T-helper 1 cell treated with Interleukin-12 subunit alpha and Interleukin-12 subunit beta and Interleukin-4 antibody, amounts not matched to agents 30 μg/mL and 1 μg/mL, for 36 hours (primary cell): ENCODE measurements at regions not wholly inside any gene's neighbourhood (a gene's known extent, or its start where the extent isn't known, plus 50 kb on each side); places are given as distances from the start of the nearest gene placed in this dataset.

ENCODE experiments used
- H3K27ac Mint-ChIP-seq: one replicate; pipeline ENCODE4 v1.8.0; 2021; ENCODE audit warnings: mild to moderate bottlenecking, mixed read lengths
- H3K27me3 Mint-ChIP-seq: one replicate; pipeline ENCODE4 v1.8.0; 2021; ENCODE audit warnings: low read depth, mixed read lengths
- H3K36me3 Mint-ChIP-seq: one replicate; pipeline ENCODE4 v1.8.0; 2021; ENCODE audit warnings: low read depth, mixed read lengths
- H3K4me1 Mint-ChIP-seq: one replicate; pipeline ENCODE4 v1.8.0; 2021; ENCODE audit warnings: low read depth, mixed read lengths
- H3K4me3 Mint-ChIP-seq: one replicate; pipeline ENCODE4 v1.8.0; 2021; ENCODE audit warnings: mild to moderate bottlenecking, moderate library complexity, mixed read lengths
- H3K9me3 Mint-ChIP-seq: one replicate; pipeline ENCODE4 v1.8.0; 2021; ENCODE audit warnings: mixed read lengths

DNA sequence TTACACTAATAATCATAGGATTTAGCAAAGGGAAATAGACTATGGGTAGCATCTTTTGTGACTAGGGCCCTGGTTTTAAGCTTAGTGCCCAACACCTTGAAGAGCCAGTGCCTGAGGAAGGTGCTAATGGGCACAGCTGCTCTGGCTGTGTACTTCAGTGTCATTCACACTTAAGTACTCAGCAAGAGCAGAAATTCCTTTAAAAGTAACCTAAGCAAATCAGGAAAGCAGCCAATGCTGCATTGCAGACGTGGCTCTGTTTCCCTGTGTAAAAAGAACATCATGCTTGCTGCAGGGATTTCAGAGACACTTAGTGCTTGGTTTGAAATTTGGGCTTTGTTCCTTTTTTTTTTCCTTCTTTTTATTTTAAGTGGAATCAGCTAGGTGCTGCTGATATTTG, 505.4 kb downstream of the SUCLG1 start:
- H3K4me1 Mint-ChIP-seq: no peaks in the 10 kb centered on the region
- no peaks in the 10 kb centered on the region for H3K27me3 Mint-ChIP-seq
- H3K36me3 Mint-ChIP-seq: no peaks in the 10 kb centered on the region
- H3K27ac Mint-ChIP-seq: no peak overlapping the region
- H3K9me3 Mint-ChIP-seq: no peaks in the 10 kb centered on the region
- H3K4me3 Mint-ChIP-seq: no peak overlapping the region

DNA sequence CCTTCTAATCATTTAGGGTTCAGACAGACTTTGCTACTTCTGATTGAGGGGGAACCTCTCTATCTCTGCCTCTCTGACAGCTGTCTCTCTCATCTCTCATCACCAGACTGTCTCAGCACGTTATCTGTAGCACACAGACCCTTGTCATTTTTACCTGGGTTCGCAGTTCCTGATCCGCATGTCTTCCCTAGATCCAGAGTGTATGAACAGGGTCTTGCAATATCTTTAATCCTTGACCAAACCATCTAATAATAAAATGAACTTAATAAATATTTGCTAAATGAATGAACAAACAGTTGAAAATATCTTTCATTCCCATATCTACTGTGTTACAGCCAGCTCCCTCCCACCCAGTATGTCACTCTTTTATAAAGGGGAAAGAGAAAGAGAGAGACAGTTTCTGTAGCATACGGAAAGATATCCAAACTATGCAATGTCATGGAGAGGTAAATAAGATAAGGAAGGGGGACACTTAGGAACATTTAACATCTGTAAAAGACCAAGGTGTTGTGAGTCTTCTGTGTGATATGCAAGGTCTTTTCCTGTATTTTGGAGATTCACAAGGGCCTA, 507.6 kb downstream of the SUCLG1 start:
- Mint-ChIP-seq H3K4me3 (no peak overlapping the region), H3K9me3 (no peaks in the 10 kb centered on the region), H3K27ac (no peak overlapping the region), H3K27me3 (no peaks in the 10 kb centered on the region), H3K4me1 (no peaks in the 10 kb centered on the region), H3K36me3 (no peaks in the 10 kb centered on the region)

DNA sequence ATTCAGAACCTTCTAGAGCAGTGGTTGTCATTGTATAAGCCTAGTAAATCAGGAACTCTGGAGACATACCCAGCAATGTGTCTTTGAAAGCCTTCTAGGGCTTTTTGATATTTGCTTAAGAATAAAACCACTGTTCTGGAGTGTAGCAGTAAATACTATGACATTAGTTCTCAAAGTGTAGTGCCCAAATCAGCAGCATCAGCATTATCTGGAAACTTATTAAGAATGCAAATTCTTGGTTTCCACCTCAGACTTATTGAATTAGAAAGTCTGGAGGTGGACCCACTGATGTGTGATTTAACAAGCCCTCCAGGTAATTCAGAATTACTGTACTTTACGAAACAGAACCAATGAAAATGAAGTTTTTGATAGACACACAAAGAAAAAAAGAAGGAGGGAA, 509.7 kb downstream of the SUCLG1 start:
- H3K4me3 Mint-ChIP-seq: no peak overlapping the region
- no peaks in the 10 kb centered on the region for H3K36me3 Mint-ChIP-seq
- no peaks in the 10 kb centered on the region for H3K9me3 Mint-ChIP-seq
- no peaks in the 10 kb centered on the region for H3K27me3 Mint-ChIP-seq
- no peaks in the 10 kb centered on the region for H3K4me1 Mint-ChIP-seq
- H3K27ac Mint-ChIP-seq: no peak overlapping the region

DNA sequence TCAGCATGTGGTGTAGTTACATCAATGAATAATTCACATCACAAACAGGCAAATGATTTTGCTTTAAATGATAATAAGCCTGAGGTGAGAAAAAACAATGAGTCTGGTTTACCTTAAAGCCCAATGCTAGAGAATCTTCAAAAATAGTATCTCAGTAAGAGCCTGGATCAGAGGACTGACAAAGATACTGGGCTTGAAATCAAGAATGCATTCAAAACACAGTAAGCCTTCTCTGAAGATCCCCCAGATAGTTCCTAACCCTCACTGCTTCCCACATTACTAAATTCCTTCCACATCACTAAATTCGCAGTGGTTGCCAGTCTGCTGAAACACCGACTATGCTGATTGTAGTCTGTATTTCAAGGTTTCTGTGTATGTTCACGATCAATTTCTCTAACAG, 514.9 kb downstream of the SUCLG1 start:
- Mint-ChIP-seq H3K27ac (no peak overlapping the region), H3K36me3 (no peaks in the 10 kb centered on the region), H3K9me3 (no peaks in the 10 kb centered on the region), H3K4me3 (no peak overlapping the region), H3K4me1 (no peaks in the 10 kb centered on the region), H3K27me3 (no peaks in the 10 kb centered on the region)

DNA sequence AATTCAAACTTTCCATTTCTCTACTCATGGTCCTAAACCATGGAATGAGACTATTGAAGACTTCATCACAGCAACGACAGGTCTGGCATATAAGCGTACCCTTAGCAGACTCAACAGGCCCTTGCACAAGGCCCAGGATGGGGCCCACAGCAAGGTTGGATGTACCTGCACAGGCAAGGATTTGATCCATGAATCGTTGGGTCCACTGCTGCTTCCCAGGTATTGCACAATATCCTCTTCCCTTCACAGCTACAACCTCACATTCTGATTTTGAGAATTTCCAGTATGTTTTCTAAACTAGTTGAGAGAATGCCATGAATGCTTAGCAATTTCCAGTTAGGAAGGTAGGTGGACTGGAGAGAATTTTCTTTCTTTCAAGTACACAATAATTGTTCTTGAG, 515.8 kb downstream of the SUCLG1 start:
- H3K27ac Mint-ChIP-seq: no peak overlapping the region
- no peak overlapping the region for H3K4me3 Mint-ChIP-seq
- H3K36me3 Mint-ChIP-seq: no peaks in the 10 kb centered on the region
- no peaks in the 10 kb centered on the region for H3K4me1 Mint-ChIP-seq
- no peaks in the 10 kb centered on the region for H3K9me3 Mint-ChIP-seq
- no peaks in the 10 kb centered on the region for H3K27me3 Mint-ChIP-seq

DNA sequence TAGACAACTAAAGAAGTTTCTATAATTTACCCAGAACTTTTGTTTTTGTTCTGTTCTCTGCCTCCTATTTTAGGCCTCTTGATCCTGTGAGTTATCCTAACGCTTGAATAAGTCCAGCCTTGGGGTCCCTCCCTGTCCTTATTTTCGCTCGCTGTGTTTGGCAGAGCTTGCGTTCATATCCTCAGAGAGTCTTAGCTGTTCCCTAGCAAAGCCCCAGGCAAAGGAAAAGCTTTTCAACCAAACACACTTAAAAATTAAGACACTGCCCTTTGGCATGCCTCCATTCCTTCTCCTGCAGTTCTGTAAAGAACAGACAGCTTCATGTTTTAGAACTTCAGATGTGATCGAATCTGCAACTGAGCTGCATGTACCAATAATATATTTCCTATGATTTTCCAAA, 517.2 kb downstream of the SUCLG1 start:
- H3K4me1 Mint-ChIP-seq: no peaks in the 10 kb centered on the region
- no peak overlapping the region for H3K4me3 Mint-ChIP-seq
- no peaks in the 10 kb centered on the region for H3K9me3 Mint-ChIP-seq
- H3K27ac Mint-ChIP-seq: no peak overlapping the region
- H3K36me3 Mint-ChIP-seq: no peaks in the 10 kb centered on the region
- no peaks in the 10 kb centered on the region for H3K27me3 Mint-ChIP-seq

DNA sequence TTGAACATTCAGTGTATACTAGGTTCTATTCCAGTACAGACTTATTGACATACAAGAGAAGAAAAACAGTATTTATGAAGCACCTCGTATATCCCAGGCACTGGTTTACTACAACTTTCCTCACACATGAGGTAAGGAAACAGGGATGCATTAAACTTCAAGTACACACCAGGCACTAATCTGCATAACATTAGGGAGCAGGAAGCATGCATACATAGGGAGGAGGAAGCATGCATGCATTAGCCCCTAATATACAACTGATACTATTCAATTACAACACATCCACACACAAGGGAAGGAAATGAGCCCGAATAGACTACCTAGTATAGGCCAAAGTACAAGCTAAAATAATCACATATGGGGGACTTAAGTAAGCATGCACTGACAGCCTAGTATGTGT, 525.3 kb downstream of the SUCLG1 start:
- Mint-ChIP-seq H3K4me1 (no peaks in the 10 kb centered on the region), H3K36me3 (no peaks in the 10 kb centered on the region), H3K27me3 (no peaks in the 10 kb centered on the region), H3K4me3 (no peak overlapping the region), H3K27ac (no peak overlapping the region), H3K9me3 (no peaks in the 10 kb centered on the region)

- Mint-ChIP-seq H3K27ac (no peak overlapping the region), H3K4me1 (no peaks in the 10 kb centered on the region), H3K27me3 (no peaks in the 10 kb centered on the region), H3K36me3 (no peaks in the 10 kb centered on the region), H3K9me3 (no peaks in the 10 kb centered on the region), H3K4me3 (no peak overlapping the region)
Observed at GRCh38 chr2:83923531-83923930, 535.5 kb downstream of the SUCLG1 start.

- Mint-ChIP-seq H3K4me3 (no peak overlapping the region), H3K27ac (no peak overlapping the region), H3K36me3 (no peaks in the 10 kb centered on the region), H3K27me3 (no peaks in the 10 kb centered on the region), H3K9me3 (no peaks in the 10 kb centered on the region), H3K4me1 (no peaks in the 10 kb centered on the region)
Observed at GRCh38 chr2:83916559-83916958, 542.5 kb downstream of the SUCLG1 start.

DNA sequence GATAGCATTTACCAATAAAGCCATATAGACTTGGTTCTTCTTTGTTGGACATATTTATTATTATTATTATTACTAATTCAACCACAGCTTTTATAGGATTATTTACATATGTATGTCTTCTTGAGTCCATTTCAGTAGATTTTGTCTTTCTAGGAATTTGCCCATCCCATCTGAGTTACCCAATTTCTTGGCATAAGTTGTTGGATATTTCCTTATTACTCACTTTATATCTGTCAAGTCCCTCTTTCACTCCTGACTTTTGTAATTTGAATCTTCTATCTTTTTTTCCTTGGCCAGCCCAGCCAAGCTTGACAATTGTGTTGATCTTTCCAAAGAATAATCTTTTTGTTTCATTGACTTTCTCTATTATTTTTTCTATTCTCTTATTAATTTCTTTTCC, 543.7 kb downstream of the SUCLG1 start:
- Mint-ChIP-seq H3K27me3 (no peaks in the 10 kb centered on the region), H3K4me1 (no peaks in the 10 kb centered on the region), H3K36me3 (no peaks in the 10 kb centered on the region), H3K27ac (no peak overlapping the region), H3K9me3 (no peaks in the 10 kb centered on the region), H3K4me3 (no peak overlapping the region)

- Mint-ChIP-seq H3K9me3 (no peaks in the 10 kb centered on the region), H3K27me3 (no peaks in the 10 kb centered on the region), H3K4me3 (no peak overlapping the region), H3K36me3 (no peaks in the 10 kb centered on the region), H3K27ac (no peak overlapping the region), H3K4me1 (no peaks in the 10 kb centered on the region)
Observed at GRCh38 chr2:83908750-83909149, 550.3 kb downstream of the SUCLG1 start.

GRCh38 chr2:83901317-83901716, 557.8 kb downstream of the SUCLG1 start:
- H3K9me3 Mint-ChIP-seq: no peaks in the 10 kb centered on the region
- no peak overlapping the region for H3K27ac Mint-ChIP-seq
- no peaks in the 10 kb centered on the region for H3K27me3 Mint-ChIP-seq
- H3K4me1 Mint-ChIP-seq: no peaks in the 10 kb centered on the region
- no peaks in the 10 kb centered on the region for H3K36me3 Mint-ChIP-seq
- no peak overlapping the region for H3K4me3 Mint-ChIP-seq

DNA sequence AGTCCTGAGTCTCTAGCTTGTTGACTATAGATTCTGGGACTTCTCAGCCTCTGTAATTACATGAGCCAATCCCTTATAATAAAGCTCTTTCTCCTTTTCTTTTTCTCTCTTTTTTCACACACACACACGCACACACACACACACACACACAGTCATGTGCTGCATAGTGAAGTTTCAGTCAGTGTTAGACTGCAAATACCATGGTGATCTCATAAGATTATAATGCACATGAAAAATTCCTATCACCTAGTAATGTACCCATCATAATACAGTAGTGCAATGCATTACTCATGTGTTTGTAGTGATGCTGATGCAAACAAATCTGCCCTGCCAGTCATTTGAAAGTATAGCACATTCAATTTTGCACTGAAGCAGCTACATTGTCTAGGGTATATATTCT, 558.2 kb downstream of the SUCLG1 start:
- Mint-ChIP-seq H3K9me3 (no peaks in the 10 kb centered on the region), H3K27me3 (no peaks in the 10 kb centered on the region), H3K4me3 (no peak overlapping the region), H3K27ac (no peak overlapping the region), H3K36me3 (no peaks in the 10 kb centered on the region), H3K4me1 (no peaks in the 10 kb centered on the region)

DNA sequence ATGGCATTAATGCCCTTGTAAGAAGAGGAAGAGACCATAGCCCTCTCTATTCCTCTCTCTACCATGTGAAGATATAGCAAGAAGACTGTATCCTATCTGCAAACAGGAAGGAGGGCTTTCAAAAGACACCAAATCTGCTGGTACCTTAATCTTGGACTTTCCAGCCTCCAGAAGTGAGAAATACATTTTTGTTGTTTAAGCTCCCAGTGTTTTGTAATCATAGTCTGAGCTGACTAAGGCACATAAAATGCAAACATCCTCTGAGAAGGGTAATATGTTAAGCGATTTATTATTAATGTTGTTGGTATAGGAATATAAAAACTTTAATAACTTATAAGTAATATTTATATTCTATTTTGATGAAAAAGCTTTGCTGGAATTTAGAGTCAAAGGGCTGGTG, 559.8 kb downstream of the SUCLG1 start:
- H3K4me3 Mint-ChIP-seq: no peak overlapping the region
- no peak overlapping the region for H3K27ac Mint-ChIP-seq
- H3K36me3 Mint-ChIP-seq: no peaks in the 10 kb centered on the region
- H3K9me3 Mint-ChIP-seq: no peaks in the 10 kb centered on the region
- no peaks in the 10 kb centered on the region for H3K27me3 Mint-ChIP-seq
- no peaks in the 10 kb centered on the region for H3K4me1 Mint-ChIP-seq

DNA sequence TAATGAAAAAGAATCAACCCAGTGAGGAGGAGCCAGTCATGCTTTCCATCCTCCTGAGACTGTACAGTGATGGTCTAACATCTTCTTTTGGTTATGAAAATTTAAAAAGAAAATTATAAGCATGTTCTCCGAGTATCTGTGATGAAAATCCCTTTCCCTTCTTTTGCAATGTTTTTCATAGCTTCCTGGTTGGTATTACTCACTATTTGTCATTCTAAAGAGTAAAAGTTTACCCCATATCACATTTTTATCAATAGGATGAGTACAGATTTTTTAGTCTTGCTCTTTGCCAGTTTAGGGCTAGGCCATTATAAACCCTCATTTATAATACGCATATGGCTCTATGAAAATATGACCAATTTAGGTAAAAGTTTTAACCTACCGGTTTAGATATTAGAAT, 564.1 kb downstream of the SUCLG1 start:
- Mint-ChIP-seq H3K4me3 (no peak overlapping the region), H3K27me3 (no peaks in the 10 kb centered on the region), H3K4me1 (no peaks in the 10 kb centered on the region), H3K9me3 (no peaks in the 10 kb centered on the region), H3K36me3 (no peaks in the 10 kb centered on the region), H3K27ac (no peak overlapping the region)

- H3K27ac Mint-ChIP-seq: no peak overlapping the region
- no peak overlapping the region for H3K4me3 Mint-ChIP-seq
- H3K27me3 Mint-ChIP-seq: no peaks in the 10 kb centered on the region
- H3K9me3 Mint-ChIP-seq: no peaks in the 10 kb centered on the region
- H3K36me3 Mint-ChIP-seq: no peaks in the 10 kb centered on the region
- H3K4me1 Mint-ChIP-seq: no peaks in the 10 kb centered on the region
Observed at GRCh38 chr2:83887757-83888156, 571.3 kb downstream of the SUCLG1 start.
